ENCODE measurements at regions not wholly inside any gene's neighbourhood (a gene's known extent, or its start where the extent isn't known, plus 50 kb on each side); places are given as distances from the start of the nearest gene placed in this dataset.

DNA sequence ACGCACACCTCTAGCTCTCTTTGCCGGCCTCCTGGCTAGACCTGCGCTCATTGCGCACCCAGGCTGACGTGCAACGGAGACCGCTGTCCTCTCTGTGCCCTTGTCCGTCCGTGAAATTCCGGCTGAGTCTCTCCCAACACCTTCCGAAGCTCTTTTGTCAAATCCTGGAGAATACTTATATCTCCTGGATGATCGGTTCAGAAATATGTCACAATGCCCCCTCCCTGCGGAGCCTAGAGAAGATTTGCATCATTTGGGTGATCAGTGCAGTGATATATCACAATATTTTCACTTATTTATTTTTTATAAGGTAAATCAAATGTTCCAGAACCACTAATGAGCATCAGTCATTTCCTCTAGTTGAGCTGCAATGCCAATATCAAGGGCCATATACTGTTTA lies 1366.9 kb upstream of the USP9Y start:
- no peak for TF ChIP-seq POLR2A (IDR thresholded peaks at IDR 0.05)
- TF ChIP-seq, protein P1, sequence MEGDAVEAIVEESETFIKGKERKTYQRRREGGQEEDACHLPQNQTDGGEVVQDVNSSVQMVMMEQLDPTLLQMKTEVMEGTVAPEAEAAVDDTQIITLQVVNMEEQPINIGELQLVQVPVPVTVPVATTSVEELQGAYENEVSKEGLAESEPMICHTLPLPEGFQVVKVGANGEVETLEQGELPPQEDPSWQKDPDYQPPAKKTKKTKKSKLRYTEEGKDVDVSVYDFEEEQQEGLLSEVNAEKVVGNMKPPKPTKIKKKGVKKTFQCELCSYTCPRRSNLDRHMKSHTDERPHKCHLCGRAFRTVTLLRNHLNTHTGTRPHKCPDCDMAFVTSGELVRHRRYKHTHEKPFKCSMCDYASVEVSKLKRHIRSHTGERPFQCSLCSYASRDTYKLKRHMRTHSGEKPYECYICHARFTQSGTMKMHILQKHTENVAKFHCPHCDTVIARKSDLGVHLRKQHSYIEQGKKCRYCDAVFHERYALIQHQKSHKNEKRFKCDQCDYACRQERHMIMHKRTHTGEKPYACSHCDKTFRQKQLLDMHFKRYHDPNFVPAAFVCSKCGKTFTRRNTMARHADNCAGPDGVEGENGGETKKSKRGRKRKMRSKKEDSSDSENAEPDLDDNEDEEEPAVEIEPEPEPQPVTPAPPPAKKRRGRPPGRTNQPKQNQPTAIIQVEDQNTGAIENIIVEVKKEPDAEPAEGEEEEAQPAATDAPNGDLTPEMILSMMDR (IDR thresholded peaks at IDR 0.05) = no peak
- no peak for TF ChIP-seq EP300 (IDR thresholded peaks at IDR 0.05)
